Transverse colon (tissue), 4 donors: ENCODE measurements at regions not wholly inside any gene's neighbourhood (a gene's known extent, or its start where the extent isn't known, plus 50 kb on each side); places are given as distances from the start of the nearest gene placed in this dataset.

Experiments
- POLR2A ChIP-seq: fragments of 450-650 bp; IDR thresholded peaks from one replicate; pipeline ENCODE4 v1.6.1; 2016; ENCODE audit warnings: antibody characterized with exemption, mild to moderate bottlenecking, moderate library complexity
- POLR2AphosphoS5 ChIP-seq, 3 donors: sonication (generic); formaldehyde crosslinking; IDR thresholded peaks; one replicate each; pipeline ENCODE4 v1.6.1; 2016; ENCODE audit warnings: antibody characterized with exemption in 3 of 3
- TF ChIP-seq, protein P1 (sequence below), 5 experiments: fragments of 200-600 bp in 3 of 5; fragments of 450-650 bp in 2 of 5; sonication (generic) in 3 of 5; IDR thresholded peaks; 1 replicate in 2 of 5; 2 replicates in 3 of 5; pipeline ENCODE4 v1.5.1; 2016 to 2017; ENCODE audit warnings: antibody characterized with exemption in 5 of 5, inconsistent platforms in 3 of 5, mild to moderate bottlenecking in 2 of 5, moderate library complexity in 1 of 5

DNA sequence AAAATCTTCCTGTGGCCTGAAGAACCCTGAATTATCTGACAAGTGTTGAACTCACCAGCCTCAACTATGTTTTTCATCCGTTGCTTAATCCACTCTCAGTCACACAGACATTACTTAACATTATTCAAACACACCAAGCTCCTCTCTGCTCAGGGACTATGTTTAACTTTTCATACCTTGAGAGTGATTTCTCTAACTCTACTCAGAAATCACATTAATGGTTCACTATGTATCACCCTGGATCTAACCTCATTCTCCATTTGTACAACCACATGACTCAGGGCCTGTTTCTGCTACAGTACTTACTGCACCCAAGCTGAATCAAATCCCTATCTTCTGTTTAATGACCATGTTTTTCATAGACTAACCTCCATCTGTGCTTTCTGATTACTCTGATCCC is 553.7 kb upstream of the PRR20A start:
- TF ChIP-seq, protein P1, sequence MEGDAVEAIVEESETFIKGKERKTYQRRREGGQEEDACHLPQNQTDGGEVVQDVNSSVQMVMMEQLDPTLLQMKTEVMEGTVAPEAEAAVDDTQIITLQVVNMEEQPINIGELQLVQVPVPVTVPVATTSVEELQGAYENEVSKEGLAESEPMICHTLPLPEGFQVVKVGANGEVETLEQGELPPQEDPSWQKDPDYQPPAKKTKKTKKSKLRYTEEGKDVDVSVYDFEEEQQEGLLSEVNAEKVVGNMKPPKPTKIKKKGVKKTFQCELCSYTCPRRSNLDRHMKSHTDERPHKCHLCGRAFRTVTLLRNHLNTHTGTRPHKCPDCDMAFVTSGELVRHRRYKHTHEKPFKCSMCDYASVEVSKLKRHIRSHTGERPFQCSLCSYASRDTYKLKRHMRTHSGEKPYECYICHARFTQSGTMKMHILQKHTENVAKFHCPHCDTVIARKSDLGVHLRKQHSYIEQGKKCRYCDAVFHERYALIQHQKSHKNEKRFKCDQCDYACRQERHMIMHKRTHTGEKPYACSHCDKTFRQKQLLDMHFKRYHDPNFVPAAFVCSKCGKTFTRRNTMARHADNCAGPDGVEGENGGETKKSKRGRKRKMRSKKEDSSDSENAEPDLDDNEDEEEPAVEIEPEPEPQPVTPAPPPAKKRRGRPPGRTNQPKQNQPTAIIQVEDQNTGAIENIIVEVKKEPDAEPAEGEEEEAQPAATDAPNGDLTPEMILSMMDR (IDR thresholded peaks at IDR 0.05), result no peak
- no peak for TF ChIP-seq POLR2A
- TF ChIP-seq POLR2AphosphoS5 (IDR thresholded peaks at IDR 0.05), result no peak
